Sigmoid colon (tissue), 6 donors: ENCODE measurements at regions not wholly inside any gene's neighbourhood (a gene's known extent, or its start where the extent isn't known, plus 50 kb on each side); places are given as distances from the start of the nearest gene placed in this dataset.
"Not testable (repeated sequence)": the region's sequence is repeated elsewhere in the genome, so short reads cannot be mapped to it uniquely, and the experiment has no call there.

Experiments
- DNase-seq: peaks from one replicate; pipeline ENCODE4 v3.0.0-alpha.2; 2019
- H3K27ac ChIP-seq, 4 donors: fragments of 200-600 bp; sonication (generic); one replicate each; pipeline ENCODE4 v1.5.1; 2016 to 2019; ENCODE audit warnings: mild to moderate bottlenecking in 1 of 4
- H3K27me3 ChIP-seq, 3 donors: fragments of 200-600 bp; sonication (generic); one replicate each; pipeline ENCODE4 v1.5.1; 2019; ENCODE audit warnings: mild to moderate bottlenecking in 1 of 3
- H3K36me3 ChIP-seq, 4 donors: fragments of 200-600 bp; sonication (generic); one replicate each; pipeline ENCODE4 v1.5.1; 2016 to 2019
- H3K4me1 ChIP-seq, 4 donors: fragments of 200-600 bp; sonication (generic); one replicate each; pipeline ENCODE4 v1.5.1; 2017 to 2019
- H3K4me3 ChIP-seq, 4 donors: fragments of 200-600 bp; sonication (generic); one replicate each; pipeline ENCODE4 v1.5.1; 2017 to 2019; ENCODE audit warnings: mild to moderate bottlenecking in 2 of 4, moderate library complexity in 1 of 4
- H3K9me3 ChIP-seq, 4 donors: fragments of 200-600 bp in 3 of 4; sonication (generic) in 3 of 4; one replicate each; pipeline versions ENCODE4 v1.5.1 to v1.6.1; 2013 to 2019
- CTCF ChIP-seq, 4 experiments: fragments of 450-650 bp in 3 of 4; fragments of 200-600 bp in 1 of 4; IDR thresholded peaks; one replicate each; pipeline ENCODE4 v1.5.1; 2016 to 2019; ENCODE audit warnings: antibody characterized with exemption in 4 of 4, mild to moderate bottlenecking in 3 of 4, moderate library complexity in 2 of 4
- EP300 ChIP-seq, 4 donors: sonication (generic); formaldehyde crosslinking; IDR thresholded peaks; one replicate each; pipeline ENCODE4 v1.6.1; 2017; ENCODE audit warnings: antibody characterized with exemption in 4 of 4
- POLR2A ChIP-seq, 2 donors: fragments of 450-650 bp; IDR thresholded peaks; one replicate each; pipeline ENCODE4 v1.6.1; 2016; ENCODE audit warnings: antibody characterized with exemption in 2 of 2, mild to moderate bottlenecking in 2 of 2, moderate library complexity in 2 of 2
- POLR2AphosphoS5 ChIP-seq, 4 donors: sonication (generic); formaldehyde crosslinking; IDR thresholded peaks; one replicate each; pipeline ENCODE4 v1.6.1; 2017; ENCODE audit warnings: antibody characterized with exemption in 4 of 4
- WGBS, 2 donors: extraction: QIAGEN DNeasy Blood & Tissue Kit; methylation state at CpG; one replicate each; pipeline ENCODE4 v1.1.7; 2013; 5-methylcytosine and 5-hydroxymethylcytosine counted together
- intact Hi-C: fragments of 100-400 bp; cut with DNase I; formaldehyde crosslinking; loops from one replicate; pipeline ENCODE4 v1.15.1; 2023
- donor health status: healthy with polysubstance abuse.
- donor health status: healthy.

DNA sequence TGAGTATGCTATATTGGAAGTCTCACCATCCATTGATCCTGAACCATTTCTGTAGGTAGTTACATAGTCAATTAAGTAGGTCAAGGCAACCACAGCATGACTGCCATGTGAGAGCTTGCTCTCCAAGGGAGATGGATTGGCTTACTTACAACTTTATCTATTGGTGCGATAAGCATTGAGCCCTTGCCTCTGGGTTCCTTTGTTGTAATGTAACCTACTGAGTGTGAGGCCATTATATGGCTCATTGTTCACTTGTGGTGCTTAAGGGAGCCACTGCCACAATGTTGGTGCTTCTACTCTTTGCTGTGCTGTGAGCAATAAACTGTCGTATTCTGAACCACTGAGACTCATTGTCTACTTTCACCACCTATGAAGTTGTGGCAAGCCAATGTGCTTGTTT, 510.6 kb upstream of the ITGA1 start:
- Histone ChIP-seq H3K27me3 (no peaks in the 10 kb centered on the region), H3K36me3 (no peaks in the 10 kb centered on the region), H3K4me1 (no peaks in the 10 kb centered on the region), H3K27ac (no peak overlapping the region), H3K9me3 (no peaks in the 10 kb centered on the region), H3K4me3 (no peak overlapping the region)
- 93 to 99% methylated on average over 2 of the region's 2 CpGs for WGBS, 2 donors
- DNase-seq, result no peak
- intact Hi-C loops, result no loop called here
- TF ChIP-seq POLR2AphosphoS5 (IDR thresholded peaks at IDR 0.05), result no peak
- no peak for TF ChIP-seq EP300 (IDR thresholded peaks at IDR 0.05)
- TF ChIP-seq POLR2A (IDR thresholded peaks at IDR 0.05), result no peak
- no peak for TF ChIP-seq CTCF (IDR thresholded peaks at IDR 0.05)

GRCh38 chr5:52282647-52283046, 505.1 kb upstream of the ITGA1 start:
- intact Hi-C loops, result no loop called here

GRCh38 chr5:52283221-52283620, 504.5 kb upstream of the ITGA1 start:
- Histone ChIP-seq H3K27ac (no peak overlapping the region), H3K36me3 (no peaks in the 10 kb centered on the region), H3K4me3 (no peak overlapping the region), H3K4me1 (no peaks in the 10 kb centered on the region), H3K9me3 (no peaks in the 10 kb centered on the region), H3K27me3 (no peaks in the 10 kb centered on the region)
- TF ChIP-seq POLR2AphosphoS5 (IDR thresholded peaks at IDR 0.05) (no peak), CTCF (IDR thresholded peaks at IDR 0.05) (no peak), EP300 (IDR thresholded peaks at IDR 0.05) (no peak), POLR2A (IDR thresholded peaks at IDR 0.05) (no peak)
- 8 to 52% methylated on average over 1 of the region's 1 CpG for WGBS, 2 donors
- intact Hi-C loops, result no loop called here
- DNase-seq, result no peak

More at GRCh38 chr5:52282647-52283046, 505.1 kb upstream of the ITGA1 start:
- Histone ChIP-seq H3K9me3 (no peaks in the 10 kb centered on the region), H3K4me1 (no peaks in the 10 kb centered on the region), H3K36me3 (no peaks in the 10 kb centered on the region), H3K27me3 (no peaks in the 10 kb centered on the region), H3K4me3 (no peak overlapping the region), H3K27ac (no peak overlapping the region)
- TF ChIP-seq EP300 (IDR thresholded peaks at IDR 0.05) (no peak), POLR2AphosphoS5 (IDR thresholded peaks at IDR 0.05) (no peak), CTCF (IDR thresholded peaks at IDR 0.05) (no peak), POLR2A (IDR thresholded peaks at IDR 0.05) (no peak)
- DNase-seq, result no peak

DNA sequence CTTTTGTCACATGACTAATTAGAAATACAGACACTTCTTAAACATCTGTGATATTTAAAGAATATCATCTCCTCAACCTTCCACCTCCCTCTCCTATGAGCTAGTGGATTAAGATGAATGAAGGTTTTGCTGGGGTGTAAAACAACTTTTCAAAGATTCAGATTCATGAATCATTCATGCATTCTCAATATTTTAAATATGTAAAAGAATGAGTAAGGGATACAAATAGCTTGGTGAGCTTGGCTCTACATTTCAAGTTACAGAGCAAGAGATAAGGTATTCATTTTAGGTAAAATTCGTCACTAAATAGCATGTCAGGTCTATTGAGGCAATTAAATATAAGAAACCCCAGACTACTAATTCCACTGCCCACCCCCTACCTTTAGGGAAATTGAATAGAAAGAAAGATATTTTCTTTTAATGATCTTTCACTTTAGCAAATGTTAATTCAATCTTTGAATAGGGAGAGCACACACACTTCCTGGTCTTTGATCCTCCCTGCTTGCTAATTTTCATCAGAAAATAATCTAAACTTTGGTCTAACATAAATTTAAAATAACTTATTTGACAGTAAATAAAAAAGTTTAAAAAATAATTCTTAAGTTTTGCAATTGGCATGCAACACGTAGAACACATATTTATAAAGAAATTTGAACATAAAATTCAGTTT, 486.9 kb upstream of the ITGA1 start:
- Histone ChIP-seq H3K9me3 (peaks cover 0 to 10% (median 5%) of the 10 kb centered on the region in 4 donors), H3K4me3 (no peak overlapping the region), H3K4me1 (no peaks in the 10 kb centered on the region), H3K36me3 (no peaks in the 10 kb centered on the region), H3K27ac (no peak overlapping the region), H3K27me3 (no peaks in the 10 kb centered on the region)
- 63 to 79% methylated on average over 2 of the region's 2 CpGs for WGBS, 2 donors
- TF ChIP-seq EP300 (IDR thresholded peaks at IDR 0.05) (no peak), CTCF (IDR thresholded peaks at IDR 0.05) (no peak), POLR2A (IDR thresholded peaks at IDR 0.05) (no peak), POLR2AphosphoS5 (IDR thresholded peaks at IDR 0.05) (no peak)
- intact Hi-C loops, result no loop called here
- no peak for DNase-seq

DNA sequence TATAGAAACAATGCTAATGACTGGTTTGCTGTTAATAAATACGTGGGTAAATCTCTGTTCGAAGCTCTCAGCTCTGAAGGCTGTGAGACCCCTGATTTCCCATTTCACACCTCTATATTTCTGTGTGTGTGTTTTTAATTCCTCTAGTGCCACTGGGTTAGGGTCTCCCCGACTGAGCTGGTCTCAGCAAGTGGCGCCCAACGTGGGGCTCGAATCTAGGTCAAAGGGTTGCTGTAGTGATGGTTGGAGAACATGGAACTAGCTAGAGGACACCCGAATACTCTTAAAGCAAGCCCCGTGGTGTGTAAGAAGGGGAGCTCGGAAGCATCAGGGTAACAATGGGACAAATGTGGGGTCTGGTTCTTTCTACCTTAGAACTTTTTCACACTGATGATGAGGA, 482.9 kb upstream of the ITGA1 start:
- H3K4me3 ChIP-seq, H3K4me1 ChIP-seq, H3K36me3 ChIP-seq, DNase-seq, H3K27me3 ChIP-seq, intact Hi-C loops, H3K27ac ChIP-seq, H3K9me3 ChIP-seq: not testable (repeated sequence)
- WGBS, 2 donors, result 82 to 85% methylated on average over 9 of the region's 9 CpGs
